PC-3 (cell line): ENCODE measurements at regions not wholly inside any gene's neighbourhood (a gene's known extent, or its start where the extent isn't known, plus 50 kb on each side); places are given as distances from the start of the nearest gene placed in this dataset.

Experiments
- ATAC-seq: fragments of 200-7000 bp; cut with Tn5 transposase; 2 replicates; pipeline ENCODE4 v1.9.1; 2020; ENCODE audit warnings: mild to moderate bottlenecking, moderate library complexity
- BruUV-seq: library from RNA; stranded (reverse); fragments of 400-500 nt; replicated peaks from 2 replicates; lab custom pipeline; 2021; lab: Mats Ljungman, UMichigan
- CTCF ChIA-PET: fragments of 300-600 bp; sonication (Branson Sonifier 250); formaldehyde crosslinking; loops from one replicate; lab custom pipeline; 2022; ENCODE audit warnings: antibody characterized with exemption; lab: Charles Lee
- POLR2A ChIA-PET: fragments of 300-600 bp; sonication (Branson Sonifier 250); formaldehyde crosslinking; loops from one replicate; lab custom pipeline; 2022; ENCODE audit warnings: antibody characterized with exemption; ENCODE audit not compliant: unreplicated experiment; lab: Charles Lee
- DNase-seq: peaks from one replicate; pipeline ENCODE4 v3.0.0-alpha.2; 2015
- H2AFZ ChIP-seq: fragments of 300-600 bp; sonication (generic); 2 replicates; pipeline ENCODE4 v1.6.0; 2016; ENCODE audit warnings: antibody characterized with exemption, low read length
- H3F3A ChIP-seq: fragments of 300-600 bp; sonication (generic); one replicate; pipeline ENCODE4 v1.6.0; 2017; ENCODE audit warnings: antibody characterized with exemption, low read length, control low read depth, mild to moderate bottlenecking; ENCODE audit not compliant: unreplicated experiment
- H3K27ac ChIP-seq: fragments of 300-600 bp; sonication (generic); 2 replicates; pipeline ENCODE4 v1.5.1; 2016; ENCODE audit warnings: mild to moderate bottlenecking, low read length
- H3K27me3 ChIP-seq: fragments of 300-600 bp; sonication (generic); 2 replicates; pipeline ENCODE4 v1.6.1; 2016; ENCODE audit warnings: low read length, mixed read lengths
- H3K36me3 ChIP-seq: fragments of 300-600 bp; sonication (generic); 2 replicates; pipeline ENCODE4 v1.6.1; 2016; ENCODE audit warnings: low read depth, mixed run types, low read length, mixed read lengths
- H3K4me1 ChIP-seq: fragments of 300-600 bp; sonication (generic); 2 replicates; pipeline ENCODE4 v1.5.1; 2016; ENCODE audit warnings: low read length; ENCODE audit not compliant: insufficient read depth
- H3K4me2 ChIP-seq: fragments of 300-600 bp; sonication (generic); 2 replicates; pipeline ENCODE4 v1.6.0; 2016; ENCODE audit warnings: low read length
- H3K4me3 ChIP-seq: fragments of 300-600 bp; sonication (generic); 2 replicates; pipeline ENCODE4 v1.5.1; 2016; ENCODE audit warnings: mild to moderate bottlenecking, low read length, mixed read lengths
- H3K79me2 ChIP-seq: fragments of 300-600 bp; sonication (generic); 2 replicates; pipeline ENCODE4 v1.6.1; 2017; ENCODE audit warnings: low read length, mixed read lengths
- H3K9ac ChIP-seq: fragments of 300-600 bp; sonication (generic); 2 replicates; pipeline ENCODE4 v1.6.0; 2016; ENCODE audit warnings: mild to moderate bottlenecking, low read length
- H3K9me2 ChIP-seq: fragments of 300-600 bp; sonication (generic); replicated peaks from 2 replicates; pipeline ENCODE4 v1.6.1; 2016; ENCODE audit warnings: mixed run types, low read length, mixed read lengths
- H3K9me3 ChIP-seq: fragments of 300-600 bp; sonication (generic); 2 replicates; pipeline ENCODE4 v1.6.1; 2016; ENCODE audit warnings: low read length, mixed read lengths
- H4K20me1 ChIP-seq: fragments of 300-600 bp; sonication (generic); 2 replicates; pipeline ENCODE4 v1.6.1; 2016; ENCODE audit warnings: low read length, mixed read lengths
- EZH2 ChIP-seq: fragments of 300-600 bp; sonication (generic); IDR thresholded peaks from one replicate; pipeline ENCODE4 v1.6.1; 2017; ENCODE audit warnings: antibody characterized with exemption, mild to moderate bottlenecking, low read length; ENCODE audit not compliant: unreplicated experiment
- EZH2phosphoT487 ChIP-seq: fragments of 300-600 bp; sonication (generic); IDR thresholded peaks from 2 replicates; pipeline ENCODE4 v1.6.1; 2018; ENCODE audit warnings: mild to moderate bottlenecking, antibody characterized with exemption, low read length, borderline replicate concordance
- intact Hi-C: fragments of 100-400 bp; cut with micrococcal nuclease; formaldehyde crosslinking; loops from 2 replicates; pipeline ENCODE4 v1.9.0; 2023
- TF ChIP-seq, protein P1 (sequence below): fragments of 300-600 bp; sonication (generic); conservative IDR thresholded peaks from 2 replicates; pipeline ENCODE4 v1.5.1; 2017; ENCODE audit warnings: antibody characterized with exemption, low read depth, mild to moderate bottlenecking, low read length

DNA sequence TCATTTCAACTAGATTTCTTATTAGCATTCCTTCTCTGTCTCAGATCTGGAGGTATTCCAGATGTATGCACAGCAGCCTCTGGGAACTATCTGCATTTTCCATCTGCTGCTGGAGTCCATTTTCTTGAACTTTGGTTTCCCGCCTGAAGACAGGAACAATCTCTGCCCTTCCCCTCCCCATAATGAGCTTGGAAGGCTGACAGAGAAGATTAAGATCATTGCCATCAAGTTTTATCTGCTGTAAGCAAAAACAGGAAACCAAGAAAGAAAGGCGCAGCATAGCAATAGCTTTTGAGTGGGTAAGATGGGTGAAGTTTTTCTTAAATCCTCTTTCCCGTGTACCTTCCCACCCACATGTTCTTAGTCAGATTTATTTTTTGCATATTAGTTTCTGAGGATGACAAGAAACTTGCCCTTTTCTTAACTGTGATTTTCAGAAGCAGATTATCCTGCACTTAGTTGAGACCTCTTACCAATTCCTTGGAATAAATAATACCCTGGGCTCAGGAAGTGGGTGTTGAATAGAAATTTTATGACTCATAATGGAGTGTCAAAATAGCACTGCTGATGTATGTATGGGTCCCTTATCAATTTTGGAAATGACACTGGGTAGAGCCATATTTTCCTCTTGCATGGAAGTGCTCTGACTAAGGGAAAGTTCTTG is 78.3 kb downstream of the CT47B1 start:
- H3K27ac ChIP-seq = no peak overlapping the region
- no peaks in the 10 kb centered on the region for H3K9me3 ChIP-seq
- no peaks in the 10 kb centered on the region for H3K79me2 ChIP-seq
- H3K27me3 ChIP-seq = no peaks in the 10 kb centered on the region
- H3K36me3 ChIP-seq = no peaks in the 10 kb centered on the region
- H2AFZ ChIP-seq = no peak overlapping the region
- ChIA-PET POLR2A (no interaction called here), CTCF (no interaction called here)
- no peaks in the 10 kb centered on the region for H3K9me2 ChIP-seq
- no peak overlapping the region for H3K4me3 ChIP-seq
- DNase-seq = no peak
- H3K9ac ChIP-seq = no peak overlapping the region
- intact Hi-C loops = no loop called here
- TF ChIP-seq, protein P1, sequence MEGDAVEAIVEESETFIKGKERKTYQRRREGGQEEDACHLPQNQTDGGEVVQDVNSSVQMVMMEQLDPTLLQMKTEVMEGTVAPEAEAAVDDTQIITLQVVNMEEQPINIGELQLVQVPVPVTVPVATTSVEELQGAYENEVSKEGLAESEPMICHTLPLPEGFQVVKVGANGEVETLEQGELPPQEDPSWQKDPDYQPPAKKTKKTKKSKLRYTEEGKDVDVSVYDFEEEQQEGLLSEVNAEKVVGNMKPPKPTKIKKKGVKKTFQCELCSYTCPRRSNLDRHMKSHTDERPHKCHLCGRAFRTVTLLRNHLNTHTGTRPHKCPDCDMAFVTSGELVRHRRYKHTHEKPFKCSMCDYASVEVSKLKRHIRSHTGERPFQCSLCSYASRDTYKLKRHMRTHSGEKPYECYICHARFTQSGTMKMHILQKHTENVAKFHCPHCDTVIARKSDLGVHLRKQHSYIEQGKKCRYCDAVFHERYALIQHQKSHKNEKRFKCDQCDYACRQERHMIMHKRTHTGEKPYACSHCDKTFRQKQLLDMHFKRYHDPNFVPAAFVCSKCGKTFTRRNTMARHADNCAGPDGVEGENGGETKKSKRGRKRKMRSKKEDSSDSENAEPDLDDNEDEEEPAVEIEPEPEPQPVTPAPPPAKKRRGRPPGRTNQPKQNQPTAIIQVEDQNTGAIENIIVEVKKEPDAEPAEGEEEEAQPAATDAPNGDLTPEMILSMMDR = no peak
- TF ChIP-seq EZH2phosphoT487 = no peak
- TF ChIP-seq EZH2 = no peak
- H3F3A ChIP-seq = no peaks in the 10 kb centered on the region
- H3K4me2 ChIP-seq = no peak overlapping the region
- ATAC-seq = no peak
- no peaks in the 10 kb centered on the region for H4K20me1 ChIP-seq
- BruUV-seq = no TSS peak
- peaks cover 9% of the 10 kb centered on the region; the same call in 1 of the 2 replicates for H3K4me1 ChIP-seq

DNA sequence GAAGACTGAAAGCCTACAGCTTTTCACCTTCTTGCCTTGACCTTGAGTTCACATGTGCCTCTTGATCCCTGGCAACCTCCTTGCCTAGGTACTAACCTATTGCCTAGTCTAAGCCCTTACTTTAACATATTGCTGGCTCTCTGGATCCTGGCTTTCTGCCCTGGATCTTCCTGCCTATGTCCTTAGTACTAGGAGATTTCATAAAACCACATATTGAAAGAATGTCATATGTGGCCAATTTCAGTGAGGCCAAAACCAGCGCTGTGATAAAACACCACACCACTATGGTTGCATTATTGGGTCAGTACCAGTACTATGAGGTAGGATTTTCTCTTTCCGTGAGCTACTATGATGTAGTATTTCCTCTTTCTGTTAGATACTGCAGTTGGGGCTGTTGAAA is 80.4 kb downstream of the CT47B1 start:
- ChIA-PET POLR2A (no interaction called here), CTCF (no interaction called here)
- no peak for ATAC-seq
- Histone ChIP-seq H2AFZ (no peak overlapping the region), H3K9ac (no peak overlapping the region), H3K27me3 (no peaks in the 10 kb centered on the region), H3K4me1 (peaks cover 19% of the 10 kb centered on the region), H3K36me3 (no peaks in the 10 kb centered on the region), H3K4me2 (no peak overlapping the region), H3F3A (no peaks in the 10 kb centered on the region), H3K79me2 (no peaks in the 10 kb centered on the region), H3K9me2 (no peaks in the 10 kb centered on the region), H3K27ac (no peak overlapping the region), H3K9me3 (no peaks in the 10 kb centered on the region), H4K20me1 (no peaks in the 10 kb centered on the region), H3K4me3 (no peak overlapping the region)
- BruUV-seq = no TSS peak
- no peak for DNase-seq
- intact Hi-C loops = no loop called here
- TF ChIP-seq, protein P1 = no peak
- TF ChIP-seq EZH2phosphoT487 (no peak), EZH2 (no peak)

DNA sequence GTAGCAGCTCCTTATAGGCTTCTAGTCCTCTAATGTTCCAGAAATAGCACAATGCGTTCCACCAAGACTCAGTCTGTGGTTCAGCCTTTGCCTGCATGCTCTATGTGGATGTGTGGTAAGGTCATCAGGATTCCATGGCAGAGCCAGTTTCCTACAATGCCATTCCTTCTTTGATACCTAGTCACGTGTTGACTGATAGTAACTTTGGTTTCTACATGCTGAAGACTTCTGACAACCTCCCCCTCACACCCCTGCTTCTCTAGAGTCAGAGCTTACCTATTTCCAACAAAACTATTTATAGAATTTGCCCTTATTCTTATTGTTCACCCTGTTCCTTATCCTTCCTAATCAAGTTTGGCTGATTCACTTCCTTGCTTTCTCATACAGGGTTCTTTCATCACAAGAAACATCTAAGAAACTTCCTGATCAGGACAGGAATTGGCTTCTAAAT is 81.1 kb downstream of the CT47B1 start:
- ChIA-PET POLR2A (no interaction called here), CTCF (no interaction called here)
- H3F3A ChIP-seq = no peaks in the 10 kb centered on the region
- no peak overlapping the region for H3K9ac ChIP-seq
- H3K36me3 ChIP-seq = no peaks in the 10 kb centered on the region
- H2AFZ ChIP-seq = peak overlapping the region; percentile 9; the same call in 1 of the 2 replicates
- BruUV-seq = no TSS peak
- H3K27ac ChIP-seq = no peak overlapping the region
- H3K9me3 ChIP-seq = no peaks in the 10 kb centered on the region
- H3K27me3 ChIP-seq = no peaks in the 10 kb centered on the region
- peak; percentile 48 for DNase-seq
- 0 out of 2 replicates have a peak overlapping the region, but pooled peaks have one; percentile 12 for H3K4me2 ChIP-seq
- no peaks in the 10 kb centered on the region for H3K79me2 ChIP-seq
- intact Hi-C loops = no loop called here
- TF ChIP-seq, protein P1 = no peak
- TF ChIP-seq EZH2 = no peak
- no peak for TF ChIP-seq EZH2phosphoT487
- peaks cover 22% of the 10 kb centered on the region for H3K4me1 ChIP-seq
- H3K9me2 ChIP-seq = no peaks in the 10 kb centered on the region
- H3K4me3 ChIP-seq = no peak overlapping the region
- H4K20me1 ChIP-seq = no peaks in the 10 kb centered on the region
- ATAC-seq = no peak; the same call in 1 of the 2 replicates
